ENCODE measurements at regions not wholly inside any gene's neighbourhood (a gene's known extent, or its start where the extent isn't known, plus 50 kb on each side); places are given as distances from the start of the nearest gene placed in this dataset.
"Not testable (repeated sequence)": the region's sequence is repeated elsewhere in the genome, so short reads cannot be mapped to it uniquely, and the experiment has no call there.

GRCh38 chr9:115814081-115814480 lies 339.5 kb upstream of the PAPPA start:
- H3K9me3 ChIP-seq (ENCODE audit: control insufficient read depth, insufficient read depth, low read depth, low read length): no peaks in the 10 kb centered on the region
- no peak for TF ChIP-seq CTCF (IDR thresholded peaks at IDR 0.05)
- TF ChIP-seq SIN3A (IDR thresholded peaks at IDR 0.05; ENCODE audit: borderline replicate concordance, insufficient read depth, low read depth, low read length): no peak
- no peak for TF ChIP-seq POLR2AphosphoS5 (IDR thresholded peaks at IDR 0.05; ENCODE audit: low read depth, low read length)
- TF ChIP-seq REST (IDR thresholded peaks at IDR 0.05; ENCODE audit: insufficient read depth in 1 of 2, low read depth in 2 of 2, low read length in 1 of 2): no peak
- no peak for TF ChIP-seq TCF7L2 (IDR thresholded peaks at IDR 0.05; ENCODE audit: low read depth, low read length)
- H3K27me3 ChIP-seq (ENCODE audit: control insufficient read depth, insufficient read depth, low read length): no peaks in the 10 kb centered on the region
- POLR2A ChIA-PET: no interaction called here
- intact Hi-C loops (cut with micrococcal nuclease; ENCODE audit: unreplicated experiment): no loop called here
- DNase-seq (ENCODE audit: low read depth, low spot score) (no peak), ATAC-seq (no peak)
- CTCF ChIA-PET: no interaction called here
- in situ Hi-C loops (cut with HindIII; ENCODE audit: low pct_unique_long_range_greater_than_20kb, low sequenced_read_pairs): no loop called here
- no peaks in the 10 kb centered on the region for H3K4me1 ChIP-seq (ENCODE audit: control insufficient read depth, insufficient read depth, low read length)
- no peaks in the 10 kb centered on the region for H3K36me3 ChIP-seq (ENCODE audit: control insufficient read depth, insufficient read depth, low read length)
- no TSS peak for BruUV-seq (replicated peaks)
- H3K27ac ChIP-seq (ENCODE audit: low read length): no peak overlapping the region
- H3K4me3 ChIP-seq (ENCODE audit: low read depth in 2 of 2, low read length in 2 of 2): no peak overlapping the region

- BruUV-seq (replicated peaks): no TSS peak
- POLR2A ChIA-PET: no interaction called here
- DNase-seq (ENCODE audit: low read depth, low spot score) (no peak), ATAC-seq (no peak)
- in situ Hi-C loops (cut with HindIII; ENCODE audit: low pct_unique_long_range_greater_than_20kb, low sequenced_read_pairs) (no loop called here), intact Hi-C loops (cut with micrococcal nuclease; ENCODE audit: unreplicated experiment) (no loop called here)
- Histone ChIP-seq H3K27ac (ENCODE audit: low read length) (no peak overlapping the region), H3K36me3 (ENCODE audit: control insufficient read depth, insufficient read depth, low read length) (no peaks in the 10 kb centered on the region), H3K4me1 (ENCODE audit: control insufficient read depth, insufficient read depth, low read length) (no peaks in the 10 kb centered on the region), H3K9me3 (ENCODE audit: control insufficient read depth, insufficient read depth, low read depth, low read length) (no peaks in the 10 kb centered on the region), H3K27me3 (ENCODE audit: control insufficient read depth, insufficient read depth, low read length) (no peaks in the 10 kb centered on the region), H3K4me3 (ENCODE audit: low read depth in 2 of 2, low read length in 2 of 2) (no peak overlapping the region)
- CTCF ChIA-PET: no interaction called here
- TF ChIP-seq TCF7L2 (IDR thresholded peaks at IDR 0.05; ENCODE audit: low read depth, low read length): no peak
- no peak for TF ChIP-seq SIN3A (IDR thresholded peaks at IDR 0.05; ENCODE audit: borderline replicate concordance, insufficient read depth, low read depth, low read length)
- no peak for TF ChIP-seq CTCF (IDR thresholded peaks at IDR 0.05)
- no peak for TF ChIP-seq REST (IDR thresholded peaks at IDR 0.05; ENCODE audit: insufficient read depth in 1 of 2, low read depth in 2 of 2, low read length in 1 of 2)
- no peak for TF ChIP-seq POLR2AphosphoS5 (IDR thresholded peaks at IDR 0.05; ENCODE audit: low read depth, low read length)
Measured at GRCh38 chr9:115815786-115816185, 337.8 kb upstream of the PAPPA start.

- DNase-seq (ENCODE audit: low read depth, low spot score); H3K36me3 ChIP-seq (ENCODE audit: control insufficient read depth, insufficient read depth, low read length); ATAC-seq; in situ Hi-C loops (cut with HindIII; ENCODE audit: low pct_unique_long_range_greater_than_20kb, low sequenced_read_pairs); intact Hi-C loops (cut with micrococcal nuclease; ENCODE audit: unreplicated experiment); H3K27me3 ChIP-seq (ENCODE audit: control insufficient read depth, insufficient read depth, low read length); H3K27ac ChIP-seq (ENCODE audit: low read length); CTCF ChIA-PET; H3K4me1 ChIP-seq (ENCODE audit: control insufficient read depth, insufficient read depth, low read length); H3K4me3 ChIP-seq (ENCODE audit: low read depth in 2 of 2, low read length in 2 of 2); BruUV-seq (replicated peaks); POLR2A ChIA-PET; H3K9me3 ChIP-seq (ENCODE audit: control insufficient read depth, insufficient read depth, low read depth, low read length): not testable (repeated sequence)
Measured at GRCh38 chr9:115818651-115819050, 334.9 kb upstream of the PAPPA start.
